ENCODE measurements at regions not wholly inside any gene's neighbourhood (a gene's known extent, or its start where the extent isn't known, plus 50 kb on each side); places are given as distances from the start of the nearest gene placed in this dataset.

- Mint-ChIP-seq H3K4me3 (no peak overlapping the region), H3K27me3 (ENCODE audit: insufficient read depth, low read depth, poor library complexity) (no peaks in the 10 kb centered on the region), H3K4me1 (no peaks in the 10 kb centered on the region), H3K36me3 (ENCODE audit: low read depth) (no peaks in the 10 kb centered on the region), H3K27ac (no peak overlapping the region), H3K9me3 (no peaks in the 10 kb centered on the region; the same call in 2 of the 3 replicates)
- no peak for TF ChIP-seq NANOG (IDR thresholded peaks at IDR 0.05; ENCODE audit: borderline replicate concordance)
- TF ChIP-seq CTCF (conservative IDR thresholded peaks at IDR 0.05; ENCODE audit: low read depth in 2 of 2), result no peak
- no peak for TF ChIP-seq POLR2AphosphoS5 (IDR thresholded peaks at IDR 0.05; ENCODE audit: low read depth)
- TF ChIP-seq ZNF462 (CRISPR knock-in tag; IDR thresholded peaks at IDR 0.05), result no peak
- TF ChIP-seq CREB1 (CRISPR knock-in tag; IDR thresholded peaks at IDR 0.05; ENCODE audit: low read depth), result no peak
- TF ChIP-seq STAT1 (IDR thresholded peaks at IDR 0.05; ENCODE audit: unreplicated experiment), result no peak
- TF ChIP-seq EZH2phosphoT487 (IDR thresholded peaks at IDR 0.05; ENCODE audit: unreplicated experiment), result no peak
- no peak for TF ChIP-seq ZNF331 (CRISPR knock-in tag; IDR thresholded peaks at IDR 0.05; ENCODE audit: low read depth)
- no peak for TF ChIP-seq JUNB (IDR thresholded peaks at IDR 0.05; ENCODE audit: unreplicated experiment)
- no peak for TF ChIP-seq ZNF114 (CRISPR knock-in tag; IDR thresholded peaks at IDR 0.05)
- TF ChIP-seq REST (IDR thresholded peaks at IDR 0.05; ENCODE audit: unreplicated experiment), result no peak
- TF ChIP-seq EZH2 (IDR thresholded peaks at IDR 0.05; ENCODE audit: low read depth, unreplicated experiment), result no peak
- no peak for TF ChIP-seq ETS1 (IDR thresholded peaks at IDR 0.05)
- H3F3A ChIP-seq (replicated peaks; ENCODE audit: low read depth), result no peaks in the 10 kb centered on the region
- H3K27me3 ChIP-seq (ENCODE audit: insufficient read depth), result no peaks in the 10 kb centered on the region
- 0 out of 2 replicates have a peak, but pooled peaks cover 9% of the 10 kb centered on the region for H3K9me2 ChIP-seq (ENCODE audit: insufficient read depth)
- no peak overlapping the region for H3K27ac ChIP-seq (ENCODE audit: low read depth)
- H3K36me3 ChIP-seq (ENCODE audit: insufficient read depth), result no peaks in the 10 kb centered on the region
- no peaks in the 10 kb centered on the region for H3K79me2 ChIP-seq (replicated peaks; ENCODE audit: insufficient read depth)
- no peak overlapping the region for H2AFZ ChIP-seq
- no peak for DNase-seq (ENCODE audit: low spot score)
- no peak overlapping the region for H3K4me3 ChIP-seq
- no peaks in the 10 kb centered on the region for H4K20me1 ChIP-seq (replicated peaks; ENCODE audit: insufficient read depth)
- peaks cover 5% of the 10 kb centered on the region for H3K4me1 ChIP-seq (ENCODE audit: insufficient read depth)
- H3K4me2 ChIP-seq, result no peak overlapping the region
- no peak for ATAC-seq
Observed at GRCh38 chr12:108392284-108392683, 53.2 kb upstream of the CMKLR1 start.

Measured in GM23338 (cell line).